A673 (cell line): ENCODE measurements at regions not wholly inside any gene's neighbourhood (a gene's known extent, or its start where the extent isn't known, plus 50 kb on each side); places are given as distances from the start of the nearest gene placed in this dataset.

Experiments
- CTCF ChIP-seq: fragments of 300-800, 200-600 bp; sonication (generic); conservative IDR thresholded peaks from 2 replicates; pipeline ENCODE4 v1.5.1; 2017; ENCODE audit warnings: low read depth, mild to moderate bottlenecking, antibody characterized with exemption, low read length, moderate library complexity, mixed read lengths
- EZH2 ChIP-seq: fragments of 200-600 bp; sonication (generic); IDR thresholded peaks from 2 replicates; pipeline ENCODE4 v1.6.1; 2017; ENCODE audit warnings: borderline replicate concordance, low read depth, mild to moderate bottlenecking, mixed read lengths, antibody characterized with exemption, low read length; ENCODE audit not compliant: poor library complexity, severe bottlenecking

- TF ChIP-seq CTCF: no peak
- TF ChIP-seq EZH2: no peak
These were observed 921.5 kb downstream of the KCNT2 start for GRCh38 chr1:195686764-195687163.
